Body of pancreas (tissue), 4 donors: ENCODE measurements at regions not wholly inside any gene's neighbourhood (a gene's known extent, or its start where the extent isn't known, plus 50 kb on each side); places are given as distances from the start of the nearest gene placed in this dataset.

Experiments used
- ATAC-seq: fragments of 150-250 bp; one replicate; pipeline ENCODE4 v1.9.1; 2016
- DNase-seq, 4 donors: peaks; one replicate each; pipeline ENCODE4 v3.0.0-alpha.2; 2019
- H3K27ac ChIP-seq, 4 donors: fragments of 200-600 bp; sonication (generic); 1 replicate in 3 of 4; 2 replicates in 1 of 4; pipeline versions ENCODE4 v1.5.1 to v1.6.1; 2016 to 2019; ENCODE audit warnings: mild to moderate bottlenecking in 1 of 4, mixed read lengths in 1 of 4, moderate library complexity in 1 of 4
- H3K27me3 ChIP-seq, 2 donors: fragments of 200-600 bp; sonication (generic); one replicate each; pipeline ENCODE4 v1.6.0; 2016; ENCODE audit warnings: mild to moderate bottlenecking in 1 of 2
- H3K36me3 ChIP-seq, 2 donors: fragments of 200-600 bp; sonication (generic); replicated peaks in 1 of 2; 2 replicates each; pipeline ENCODE4 v1.5.1; 2016; ENCODE audit warnings: low read depth in 2 of 2; ENCODE audit not compliant: insufficient read depth in 1 of 2
- H3K4me1 ChIP-seq: fragments of 200-600 bp; sonication (generic); one replicate; pipeline ENCODE4 v1.6.0; 2016
- H3K4me3 ChIP-seq, 2 donors: fragments of 200-600 bp; sonication (generic); 1 replicate in 1 of 2; 2 replicates in 1 of 2; pipeline ENCODE4 v1.5.1; 2016 to 2019
- H3K9me3 ChIP-seq, 3 donors: fragments of 200-600 bp; sonication (generic); 1 replicate in 2 of 3; 2 replicates in 1 of 3; pipeline ENCODE4 v1.5.1; 2016
- CTCF ChIP-seq, 7 experiments: fragments of 450-650 bp in 4 of 7; fragments of 200-600 bp in 3 of 7; sonication (generic) in 3 of 7; IDR thresholded peaks; one replicate each; pipeline ENCODE4 v1.5.1; 2016 to 2019; ENCODE audit warnings: antibody characterized with exemption in 7 of 7
- POLR2A ChIP-seq, 3 donors: fragments of 450-650 bp; IDR thresholded peaks; one replicate each; pipeline ENCODE4 v1.6.1; 2016; ENCODE audit warnings: antibody characterized with exemption in 3 of 3, mild to moderate bottlenecking in 2 of 3
- WGBS, 2 donors: methylation state at CpG; one replicate each; pipeline ENCODE4 v1.1.5; 2017; 5-methylcytosine and 5-hydroxymethylcytosine counted together
- intact Hi-C: fragments of 100-400 bp; cut with DNase I; formaldehyde crosslinking; loops from one replicate; pipeline ENCODE4 v1.15.1; 2023

GRCh38 chr6:118401325-118401975 lies 146.6 kb upstream of the PLN start:
- DNase-seq (no peak), ATAC-seq (no peak)
- no peak for TF ChIP-seq POLR2A (IDR thresholded peaks at IDR 0.05)
- TF ChIP-seq CTCF (IDR thresholded peaks at IDR 0.05) = no peak
- no peak overlapping the region for H3K27ac ChIP-seq
- intact Hi-C loops = no loop called here
- no peaks in the 10 kb centered on the region for H3K4me1 ChIP-seq
- H3K27me3 ChIP-seq = no peaks in the 10 kb centered on the region
- 73 to 78% methylated on average over 3 of the region's 3 CpGs for WGBS, 2 donors
- no peaks in the 10 kb centered on the region for H3K36me3 ChIP-seq
- no peak overlapping the region for H3K4me3 ChIP-seq
- no peaks in the 10 kb centered on the region for H3K9me3 ChIP-seq

DNA sequence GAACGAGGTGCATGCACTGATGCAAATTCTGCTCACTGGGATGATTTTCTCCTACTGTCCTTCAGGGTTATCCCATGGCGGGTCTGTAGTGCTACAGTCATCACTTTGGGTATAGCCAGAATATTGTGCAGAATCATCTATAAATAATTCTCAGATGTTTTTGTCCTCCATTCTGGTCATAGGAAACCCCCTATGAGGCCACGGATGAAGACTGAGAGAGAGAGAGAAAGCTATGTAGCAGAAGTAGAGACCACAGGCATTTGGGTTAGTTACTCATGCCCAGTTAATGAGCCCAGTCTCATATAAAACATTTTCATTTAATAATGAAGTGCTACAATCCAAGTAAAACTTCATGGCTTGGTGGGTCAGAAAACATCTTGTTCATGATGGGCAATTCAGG lies 145.1 kb upstream of the PLN start:
- WGBS, 2 donors = 70 to 75% methylated on average over 3 of the region's 3 CpGs
- H3K36me3 ChIP-seq = no peaks in the 10 kb centered on the region

GRCh38 chr6:118408863-118409262 lies 139.2 kb upstream of the PLN start:
- H3K36me3 ChIP-seq = no peaks in the 10 kb centered on the region
- TF ChIP-seq CTCF (IDR thresholded peaks at IDR 0.05) (no peak), POLR2A (IDR thresholded peaks at IDR 0.05) (no peak)
- intact Hi-C loops = no loop called here
- WGBS, 2 donors = 92 to 96% methylated on average over 5 of the region's 5 CpGs
- no peaks in the 10 kb centered on the region for H3K4me1 ChIP-seq
- no peak overlapping the region for H3K4me3 ChIP-seq
- no peaks in the 10 kb centered on the region for H3K27me3 ChIP-seq
- ATAC-seq (no peak), DNase-seq (no peak)
- no peaks in the 10 kb centered on the region for H3K9me3 ChIP-seq
- H3K27ac ChIP-seq = no peak overlapping the region

More for the DNA sequence above, 145.1 kb upstream of the PLN start:
- ATAC-seq (no peak), DNase-seq (no peak)
- no peak overlapping the region for H3K4me3 ChIP-seq
- TF ChIP-seq POLR2A (IDR thresholded peaks at IDR 0.05) (no peak), CTCF (IDR thresholded peaks at IDR 0.05) (no peak)
- no peaks in the 10 kb centered on the region for H3K9me3 ChIP-seq
- intact Hi-C loops = no loop called here
- no peaks in the 10 kb centered on the region for H3K27me3 ChIP-seq
- no peaks in the 10 kb centered on the region for H3K4me1 ChIP-seq
- H3K27ac ChIP-seq = no peak overlapping the region

GRCh38 chr6:118410001-118410400 lies 138.1 kb upstream of the PLN start:
- H3K9me3 ChIP-seq = no peaks in the 10 kb centered on the region
- no peak overlapping the region for H3K4me3 ChIP-seq
- DNase-seq (no peak), ATAC-seq (no peak)
- no peaks in the 10 kb centered on the region for H3K4me1 ChIP-seq
- 51 to 64% methylated on average over 2 of the region's 2 CpGs for WGBS, 2 donors
- TF ChIP-seq CTCF (IDR thresholded peaks at IDR 0.05) (no peak), POLR2A (IDR thresholded peaks at IDR 0.05) (no peak)
- no peaks in the 10 kb centered on the region for H3K36me3 ChIP-seq
- no peak overlapping the region for H3K27ac ChIP-seq
- intact Hi-C loops = no loop called here
- no peaks in the 10 kb centered on the region for H3K27me3 ChIP-seq
